GM10248 (cell line): ENCODE measurements at regions not wholly inside any gene's neighbourhood (a gene's known extent, or its start where the extent isn't known, plus 50 kb on each side); places are given as distances from the start of the nearest gene placed in this dataset.

Experiments used
- CTCF ChIA-PET: fragments of 300-600 bp; sonication (Branson Sonifier 250); formaldehyde crosslinking; extraction: SDS; loops from one replicate; lab custom pipeline; 2021; ENCODE audit warnings: antibody characterized with exemption; lab: Yijun Ruan, JAX
- POLR2A ChIA-PET: fragments of 350-650 bp; sonication (Branson Sonifier 250); formaldehyde crosslinking; extraction: SDS; loops from one replicate; lab custom pipeline; 2020; ENCODE audit warnings: antibody characterized with exemption; lab: Yijun Ruan, JAX
- DNase-seq: peaks from one replicate; pipeline ENCODE4 v3.0.0; 2012; ENCODE audit errors: extremely low spot score
- TF ChIP-seq, protein P1 (sequence below): IDR thresholded peaks from 2 replicates; pipeline ENCODE4 v1.5.1; 2012; ENCODE audit warnings: mild to moderate bottlenecking, low read depth; ENCODE audit errors: extremely low read depth, missing control alignments, control extremely low read depth

DNA sequence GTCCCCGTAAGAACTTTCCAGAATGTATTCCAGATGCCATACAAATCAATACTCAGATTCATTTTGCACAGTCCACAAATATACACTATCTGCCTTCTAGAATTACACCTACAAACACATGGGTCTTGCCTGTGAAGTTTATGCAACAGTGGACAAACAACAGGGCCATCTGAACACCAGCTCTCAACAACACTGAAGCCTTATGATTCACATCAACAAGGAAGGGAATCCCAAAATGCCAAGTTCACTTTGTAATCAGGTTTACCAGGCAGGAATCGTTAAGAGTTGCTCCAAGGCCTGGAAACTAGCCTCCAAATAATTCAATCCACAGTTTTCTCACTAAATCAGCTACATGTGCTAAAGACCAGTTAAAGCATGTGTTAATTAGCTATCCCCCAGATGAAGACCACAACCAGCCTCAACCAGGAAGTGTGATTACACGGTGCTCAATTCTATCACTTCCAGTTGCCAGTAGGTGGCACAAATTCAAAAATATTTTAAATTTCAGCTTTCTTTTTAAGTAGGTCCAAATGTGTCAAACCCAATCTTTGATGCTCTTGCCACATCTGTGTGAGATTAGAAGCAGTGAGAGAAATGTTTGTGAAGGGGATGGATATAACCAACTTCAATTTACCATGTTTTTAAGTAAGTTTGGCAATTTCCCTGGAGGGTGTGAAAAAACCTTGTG is 139.1 kb upstream of the BDNF start:
- DNase-seq: no peak
- POLR2A ChIA-PET: no interaction called here
- CTCF ChIA-PET: interaction anchor here (1.7 to 2.2 kb wide), 4 partner anchors 10 to 691 kb away, joined by 5 to 10 read pairs (median 6); no protein-coding TSS in a partner anchor
- TF ChIP-seq, protein P1, sequence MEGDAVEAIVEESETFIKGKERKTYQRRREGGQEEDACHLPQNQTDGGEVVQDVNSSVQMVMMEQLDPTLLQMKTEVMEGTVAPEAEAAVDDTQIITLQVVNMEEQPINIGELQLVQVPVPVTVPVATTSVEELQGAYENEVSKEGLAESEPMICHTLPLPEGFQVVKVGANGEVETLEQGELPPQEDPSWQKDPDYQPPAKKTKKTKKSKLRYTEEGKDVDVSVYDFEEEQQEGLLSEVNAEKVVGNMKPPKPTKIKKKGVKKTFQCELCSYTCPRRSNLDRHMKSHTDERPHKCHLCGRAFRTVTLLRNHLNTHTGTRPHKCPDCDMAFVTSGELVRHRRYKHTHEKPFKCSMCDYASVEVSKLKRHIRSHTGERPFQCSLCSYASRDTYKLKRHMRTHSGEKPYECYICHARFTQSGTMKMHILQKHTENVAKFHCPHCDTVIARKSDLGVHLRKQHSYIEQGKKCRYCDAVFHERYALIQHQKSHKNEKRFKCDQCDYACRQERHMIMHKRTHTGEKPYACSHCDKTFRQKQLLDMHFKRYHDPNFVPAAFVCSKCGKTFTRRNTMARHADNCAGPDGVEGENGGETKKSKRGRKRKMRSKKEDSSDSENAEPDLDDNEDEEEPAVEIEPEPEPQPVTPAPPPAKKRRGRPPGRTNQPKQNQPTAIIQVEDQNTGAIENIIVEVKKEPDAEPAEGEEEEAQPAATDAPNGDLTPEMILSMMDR: no peak

DNA sequence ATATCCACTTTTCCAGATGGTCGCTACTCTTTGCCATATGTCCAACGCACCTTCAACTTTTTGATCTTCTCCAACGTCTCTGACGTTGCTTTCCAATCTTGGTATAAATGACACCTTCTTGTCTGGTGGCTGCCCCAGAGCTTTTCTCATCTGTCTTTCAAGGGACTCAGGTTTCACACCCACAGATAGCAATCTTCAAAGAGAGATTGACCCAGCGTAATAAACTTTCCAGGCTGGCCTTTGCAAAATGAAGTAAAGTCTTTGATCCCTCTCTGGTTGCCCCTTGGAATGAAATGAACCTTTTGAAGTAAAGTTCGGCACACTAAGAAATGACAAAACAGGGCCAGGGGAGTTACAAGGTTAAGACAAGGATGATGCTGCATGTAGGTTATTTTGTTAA is 138.4 kb upstream of the BDNF start:
- no peak for DNase-seq
- CTCF ChIA-PET: interaction anchor here (1.7 to 2.2 kb wide), 2 partner anchors 18 to 36 kb away, joined by 5 to 7 read pairs; no protein-coding TSS in a partner anchor
- TF ChIP-seq, protein P1: no peak
- POLR2A ChIA-PET: no interaction called here

DNA sequence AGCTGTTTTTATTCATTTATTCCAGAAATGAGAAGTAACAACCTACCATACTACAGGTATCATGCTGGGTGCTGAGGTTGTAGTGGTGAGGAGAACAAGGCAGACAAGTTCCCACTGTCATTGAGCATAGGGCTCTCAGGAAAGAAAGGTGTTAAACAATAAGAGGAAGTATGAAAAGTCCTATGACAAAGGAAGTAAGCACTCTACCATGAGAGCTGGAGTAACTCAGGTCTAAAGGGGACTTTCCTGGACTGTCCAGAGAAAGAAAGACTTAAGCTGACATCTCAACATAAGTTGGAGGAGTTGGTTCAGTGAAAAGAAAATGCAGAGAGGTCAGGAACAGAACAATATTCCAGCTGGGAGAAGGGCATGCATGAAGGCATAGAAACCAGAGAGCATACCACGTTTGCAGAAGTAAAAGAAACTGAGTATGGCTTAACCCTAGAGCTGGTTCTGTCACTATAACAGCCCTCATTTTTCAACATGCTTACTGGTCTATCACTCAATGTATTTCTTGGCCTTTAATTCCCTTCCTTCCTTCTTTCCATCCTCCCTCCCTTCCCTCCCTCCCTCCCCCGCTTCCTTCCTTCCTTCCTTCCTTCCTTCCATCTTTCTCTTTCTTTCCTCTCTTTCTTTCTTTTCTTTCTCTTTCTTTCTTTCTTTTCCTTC is 137.8 kb upstream of the BDNF start:
- CTCF ChIA-PET: interaction anchor here (1.1 to 1.7 kb wide), 3 partner anchors 11 to 37 kb away, joined by 3 to 5 read pairs (median 5); no protein-coding TSS in a partner anchor
- peak; percentile 22 for DNase-seq
- POLR2A ChIA-PET: no interaction called here
- TF ChIP-seq, protein P1: no peak

DNA sequence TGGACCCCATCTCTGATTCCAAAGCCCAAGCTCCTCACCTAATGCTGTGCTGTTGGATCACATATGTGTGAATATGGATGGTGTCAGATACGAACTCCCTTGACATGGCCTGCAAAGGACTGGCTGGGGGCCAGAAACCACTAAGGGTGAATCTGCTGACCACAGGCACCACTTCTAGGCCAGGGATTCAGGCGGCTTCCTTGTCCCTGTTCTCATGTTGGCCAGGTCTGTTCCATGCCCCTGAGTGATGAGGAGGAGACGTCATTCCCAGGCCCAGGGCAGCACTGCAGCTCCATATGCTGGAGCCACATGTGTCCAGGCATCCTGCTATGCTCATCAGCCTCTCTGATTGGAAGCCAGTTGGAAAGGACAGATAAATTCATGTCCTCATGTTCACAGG is 130.0 kb upstream of the BDNF start:
- ChIA-PET POLR2A (no interaction called here), CTCF (interaction anchor here (1.2 kb wide), 1 partner anchor 10 kb away, joined by 6 read pairs; no protein-coding TSS in a partner anchor)
- DNase-seq: no peak
- TF ChIP-seq, protein P1: no peak

DNA sequence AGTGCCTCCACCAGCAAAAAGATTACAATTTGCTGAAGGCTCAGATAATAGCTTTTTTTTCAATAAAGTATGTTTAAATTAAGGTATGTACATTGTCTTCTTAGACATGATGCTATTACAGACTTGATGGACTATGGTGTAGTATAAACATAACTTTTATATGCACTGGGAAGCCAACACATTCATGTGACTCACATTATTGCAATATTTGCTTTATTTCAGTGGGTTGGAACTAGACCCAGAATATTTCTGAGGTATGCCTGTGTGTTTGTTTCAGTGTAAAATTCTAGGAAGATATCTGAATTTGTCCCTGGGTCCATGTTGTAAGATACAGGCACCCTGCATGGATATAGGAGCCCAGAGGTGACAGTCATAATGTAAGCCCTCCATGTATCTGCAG is 120.0 kb upstream of the BDNF start:
- POLR2A ChIA-PET: no interaction called here

DNA sequence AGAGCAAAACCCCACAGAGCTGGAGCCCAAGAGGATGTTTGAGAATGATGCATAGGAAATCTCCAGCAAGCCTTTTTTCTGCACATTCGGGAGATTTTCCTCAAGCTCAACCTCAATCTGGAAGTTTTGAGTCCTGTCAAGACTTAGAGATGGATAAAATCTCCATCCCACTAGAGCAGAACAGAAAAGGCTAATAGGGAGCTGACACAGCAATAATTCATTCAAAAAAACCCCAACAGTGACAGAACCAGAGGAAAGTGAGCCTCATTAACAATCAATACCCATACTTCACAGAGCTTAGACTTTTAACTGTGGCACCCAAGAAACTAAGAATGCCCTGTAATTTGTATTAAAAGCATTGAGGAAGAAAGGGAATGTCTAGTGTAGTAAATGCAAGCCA is 115.9 kb upstream of the BDNF start:
- POLR2A ChIA-PET: no interaction called here
- no peak for DNase-seq
- CTCF ChIA-PET: no interaction called here
- TF ChIP-seq, protein P1: no peak

More for the DNA sequence above, 120.0 kb upstream of the BDNF start:
- TF ChIP-seq, protein P1: no peak
- CTCF ChIA-PET: no interaction called here
- no peak for DNase-seq
